ENCODE measurements at regions not wholly inside any gene's neighbourhood (a gene's known extent, or its start where the extent isn't known, plus 50 kb on each side); places are given as distances from the start of the nearest gene placed in this dataset.
"Not testable (repeated sequence)": the region's sequence is repeated elsewhere in the genome, so short reads cannot be mapped to it uniquely, and the experiment has no call there.

DNA sequence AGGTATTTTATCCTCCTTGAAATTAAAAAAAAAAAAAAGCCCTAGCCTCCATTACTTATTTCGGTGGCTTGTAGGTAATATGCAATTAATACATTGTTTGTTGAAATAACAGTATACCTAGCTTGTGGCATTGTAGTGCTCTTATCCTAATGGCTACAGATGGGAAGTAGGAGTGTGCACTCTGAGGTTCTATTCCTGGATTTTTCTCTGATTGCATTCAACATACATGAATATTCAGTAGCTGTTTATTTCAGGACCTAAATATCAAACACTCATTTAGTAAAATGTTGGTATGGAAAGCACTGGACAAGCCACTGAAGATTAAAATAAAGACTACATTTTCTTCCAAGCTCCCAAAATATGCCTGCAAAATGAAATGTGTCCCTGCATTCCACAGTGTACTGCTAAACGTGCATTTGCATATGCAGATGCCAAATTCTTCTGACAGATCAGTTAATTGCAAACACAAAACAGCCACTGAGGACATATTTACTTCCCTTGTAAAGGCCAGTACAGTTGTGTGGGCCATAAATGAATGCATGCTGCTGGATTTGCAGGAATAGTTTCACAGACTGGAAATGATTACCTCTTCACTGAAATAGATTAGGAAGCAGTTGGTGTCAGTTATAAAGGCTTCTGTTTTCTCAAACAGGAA is 826.1 kb downstream of the PRELID2 start (continued):
- TF ChIP-seq U2AF1 (optimal IDR thresholded peaks at IDR 0.05; ENCODE audit: low read depth, low read length) (no peak), EED (CRISPR knock-in tag; IDR thresholded peaks at IDR 0.05) (no peak)

DNA sequence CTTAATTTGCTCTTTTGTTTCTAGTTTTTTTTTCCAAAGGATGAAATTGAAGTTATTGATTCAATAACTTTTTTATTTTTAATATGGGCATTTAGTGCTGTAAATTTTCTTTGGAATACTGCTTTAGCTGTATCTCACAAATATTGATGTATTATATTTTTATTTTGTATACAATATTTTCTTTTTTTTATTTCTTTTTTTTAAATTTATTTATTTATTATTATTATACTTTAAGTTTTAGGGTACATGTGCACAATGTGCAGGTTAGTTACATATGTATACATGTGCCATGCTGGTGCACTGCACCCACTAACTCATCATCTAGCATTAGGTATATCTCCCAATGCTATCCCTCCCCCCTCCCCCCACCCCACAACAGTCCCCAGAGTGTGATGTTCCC is 823.7 kb downstream of the KCTD16 start:
- BruUV-seq (replicated peaks); H3K4me1 ChIP-seq (ENCODE audit: insufficient read depth, low read length); H3K27ac ChIP-seq (ENCODE audit: extremely low read length, insufficient read depth, low read length); FAIRE-seq; POLR2A ChIA-PET; H3K4me2 ChIP-seq (ENCODE audit: low read depth, low read length); H3K9ac ChIP-seq (ENCODE audit: insufficient read depth, low read depth, low read length); DNase-seq (ENCODE audit: low spot score); H3K79me2 ChIP-seq (ENCODE audit: insufficient read depth, low read length); in situ Hi-C loops (cut with HindIII; ENCODE audit: extremely low pct_ligation_motif_present, low pct_unique_long_range_greater_than_20kb); ATAC-seq; H3K27me3 ChIP-seq (ENCODE audit: control insufficient read depth in 1 of 2, insufficient read depth in 2 of 2, low read length in 2 of 2); H2AFZ ChIP-seq (ENCODE audit: low read length); intact Hi-C loops (cut with micrococcal nuclease; ENCODE audit: unreplicated experiment); H4K20me1 ChIP-seq (ENCODE audit: insufficient read depth, low read length); H3K4me3 ChIP-seq (replicated peaks in 1 of 3; ENCODE audit: insufficient read depth in 1 of 3, low read depth in 2 of 3, low read length in 3 of 3); CTCF ChIA-PET (ENCODE audit: low intra/inter-chr PET ratio, low total read pairs); H3K36me3 ChIP-seq (replicated peaks in 1 of 2; ENCODE audit: control insufficient read depth in 1 of 2, insufficient read depth in 2 of 2, low read length in 2 of 2): not testable (repeated sequence)
- peaks cover 14% of the 10 kb centered on the region for H3K9me3 ChIP-seq (ENCODE audit: low read length)

- ChIA-PET CTCF (ENCODE audit: low intra/inter-chr PET ratio, low total read pairs) (no interaction called here), POLR2A (no interaction called here)
- H3K79me2 ChIP-seq (ENCODE audit: insufficient read depth, low read length): no peaks in the 10 kb centered on the region
- no peaks in the 10 kb centered on the region for H3K4me1 ChIP-seq (ENCODE audit: insufficient read depth, low read length)
- intact Hi-C loops (cut with micrococcal nuclease; ENCODE audit: unreplicated experiment): no loop called here
- no peaks in the 10 kb centered on the region for H3K36me3 ChIP-seq (replicated peaks in 1 of 2; ENCODE audit: control insufficient read depth in 1 of 2, insufficient read depth in 2 of 2, low read length in 2 of 2)
- H3K27ac ChIP-seq (ENCODE audit: extremely low read length, insufficient read depth, low read length): no peak overlapping the region
- DNase-seq (ENCODE audit: low spot score) (no peak), FAIRE-seq (no peak), ATAC-seq (no peak)
- no peak overlapping the region for H3K9ac ChIP-seq (ENCODE audit: insufficient read depth, low read depth, low read length)
- H3K4me2 ChIP-seq (ENCODE audit: low read depth, low read length): no peak overlapping the region
- in situ Hi-C loops (cut with HindIII; ENCODE audit: extremely low pct_ligation_motif_present, low pct_unique_long_range_greater_than_20kb): no loop called here
- H3K27me3 ChIP-seq (ENCODE audit: control insufficient read depth in 1 of 2, insufficient read depth in 2 of 2, low read length in 2 of 2): no peaks in the 10 kb centered on the region
- no TSS peak for BruUV-seq (replicated peaks)
- no peak overlapping the region for H2AFZ ChIP-seq (ENCODE audit: low read length)
- H4K20me1 ChIP-seq (ENCODE audit: insufficient read depth, low read length): no peaks in the 10 kb centered on the region
- H3K4me3 ChIP-seq (replicated peaks in 1 of 3; ENCODE audit: insufficient read depth in 1 of 3, low read depth in 2 of 3, low read length in 3 of 3): no peak overlapping the region
- H3K9me3 ChIP-seq (ENCODE audit: low read length): no peaks in the 10 kb centered on the region
- no peak for TF ChIP-seq MIER2 (CRISPR knock-in tag; IDR thresholded peaks at IDR 0.05)
- TF ChIP-seq SUZ12 (IDR thresholded peaks at IDR 0.05; ENCODE audit: low read depth, low read length): no peak
- no peak for TF ChIP-seq ZNF101 (CRISPR knock-in tag; IDR thresholded peaks at IDR 0.05; ENCODE audit: borderline replicate concordance, low read depth)
- no peak for TF ChIP-seq MEIS1 (CRISPR knock-in tag; IDR thresholded peaks at IDR 0.05; ENCODE audit: borderline replicate concordance)
- no peak for TF ChIP-seq ETV5 (CRISPR knock-in tag; IDR thresholded peaks at IDR 0.05; ENCODE audit: borderline replicate concordance)
- TF ChIP-seq CAMTA2 (CRISPR knock-in tag; IDR thresholded peaks at IDR 0.05; ENCODE audit: borderline replicate concordance): no peak
- TF ChIP-seq GATAD2A (CRISPR knock-in tag; IDR thresholded peaks at IDR 0.05): no peak
- TF ChIP-seq, protein P1, sequence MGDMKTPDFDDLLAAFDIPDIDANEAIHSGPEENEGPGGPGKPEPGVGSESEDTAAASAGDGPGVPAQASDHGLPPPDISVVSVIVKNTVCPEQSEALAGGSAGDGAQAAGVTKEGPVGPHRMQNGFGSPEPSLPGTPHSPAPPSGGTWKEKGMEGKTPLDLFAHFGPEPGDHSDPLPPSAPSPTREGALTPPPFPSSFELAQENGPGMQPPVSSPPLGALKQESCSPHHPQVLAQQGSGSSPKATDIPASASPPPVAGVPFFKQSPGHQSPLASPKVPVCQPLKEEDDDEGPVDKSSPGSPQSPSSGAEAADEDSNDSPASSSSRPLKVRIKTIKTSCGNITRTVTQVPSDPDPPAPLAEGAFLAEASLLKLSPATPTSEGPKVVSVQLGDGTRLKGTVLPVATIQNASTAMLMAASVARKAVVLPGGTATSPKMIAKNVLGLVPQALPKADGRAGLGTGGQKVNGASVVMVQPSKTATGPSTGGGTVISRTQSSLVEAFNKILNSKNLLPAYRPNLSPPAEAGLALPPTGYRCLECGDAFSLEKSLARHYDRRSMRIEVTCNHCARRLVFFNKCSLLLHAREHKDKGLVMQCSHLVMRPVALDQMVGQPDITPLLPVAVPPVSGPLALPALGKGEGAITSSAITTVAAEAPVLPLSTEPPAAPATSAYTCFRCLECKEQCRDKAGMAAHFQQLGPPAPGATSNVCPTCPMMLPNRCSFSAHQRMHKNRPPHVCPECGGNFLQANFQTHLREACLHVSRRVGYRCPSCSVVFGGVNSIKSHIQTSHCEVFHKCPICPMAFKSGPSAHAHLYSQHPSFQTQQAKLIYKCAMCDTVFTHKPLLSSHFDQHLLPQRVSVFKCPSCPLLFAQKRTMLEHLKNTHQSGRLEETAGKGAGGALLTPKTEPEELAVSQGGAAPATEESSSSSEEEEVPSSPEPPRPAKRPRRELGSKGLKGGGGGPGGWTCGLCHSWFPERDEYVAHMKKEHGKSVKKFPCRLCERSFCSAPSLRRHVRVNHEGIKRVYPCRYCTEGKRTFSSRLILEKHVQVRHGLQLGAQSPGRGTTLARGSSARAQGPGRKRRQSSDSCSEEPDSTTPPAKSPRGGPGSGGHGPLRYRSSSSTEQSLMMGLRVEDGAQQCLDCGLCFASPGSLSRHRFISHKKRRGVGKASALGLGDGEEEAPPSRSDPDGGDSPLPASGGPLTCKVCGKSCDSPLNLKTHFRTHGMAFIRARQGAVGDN (CRISPR knock-in tag; IDR thresholded peaks at IDR 0.05): no peak
- no peak for TF ChIP-seq NFIB (CRISPR knock-in tag; IDR thresholded peaks at IDR 0.05; ENCODE audit: borderline replicate concordance)
- TF ChIP-seq ZNF343 (CRISPR knock-in tag; IDR thresholded peaks at IDR 0.05): no peak
- TF ChIP-seq SCMH1 (CRISPR knock-in tag; IDR thresholded peaks at IDR 0.05; ENCODE audit: borderline replicate concordance): no peak
- no peak for TF ChIP-seq ZKSCAN8 (CRISPR knock-in tag; IDR thresholded peaks at IDR 0.05; ENCODE audit: borderline replicate concordance)
- TF ChIP-seq NR2C2 (CRISPR knock-in tag; IDR thresholded peaks at IDR 0.05; ENCODE audit: borderline replicate concordance): no peak
These were observed 812.4 kb downstream of the KCTD16 start for GRCh38 chr5:144983101-144983500.

All from HepG2 (cell line).